ENCODE measurements at regions not wholly inside any gene's neighbourhood (a gene's known extent, or its start where the extent isn't known, plus 50 kb on each side); places are given as distances from the start of the nearest gene placed in this dataset.
A peak's percentile ranks its signal among the peaks of the same experiment; 100 is the strongest.

DNA sequence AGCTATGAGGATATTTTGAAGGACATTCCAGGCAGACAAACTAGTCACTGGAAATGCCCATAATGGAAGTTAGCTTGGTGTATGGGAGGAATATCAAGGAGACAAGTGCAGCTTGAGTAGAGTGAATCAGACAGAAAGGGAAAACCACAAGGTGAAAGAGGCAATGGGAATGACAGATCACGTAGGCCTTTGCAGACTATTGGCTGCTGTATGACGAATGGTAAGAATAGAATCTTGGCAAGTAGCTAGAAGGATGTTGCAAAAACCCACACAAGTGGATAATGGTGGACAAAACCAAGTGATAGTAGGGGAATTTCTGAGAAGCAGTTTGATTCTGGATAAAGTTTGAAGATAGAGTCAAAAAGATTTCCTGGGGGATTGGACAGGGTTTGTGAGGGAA is 196.9 kb upstream of the NOVA1 start:
- H3K9me3 ChIP-seq (ENCODE audit: control insufficient read depth, insufficient read depth, low read length) = no peaks in the 10 kb centered on the region
- intact Hi-C loops (cut with micrococcal nuclease) = no loop called here
- H3K56ac ChIP-seq (ENCODE audit: extremely low read depth, insufficient read depth, low read length) = no peak overlapping the region
- no peak overlapping the region for H4K5ac ChIP-seq (ENCODE audit: low read depth, low read length)
- H4K20me1 ChIP-seq (ENCODE audit: insufficient read depth, low read length) = no peaks in the 10 kb centered on the region
- H3K23ac ChIP-seq (ENCODE audit: low read depth, low read length) = no peak overlapping the region
- H3K79me1 ChIP-seq (ENCODE audit: low read depth in 1 of 2, low read length in 2 of 2) = no peaks in the 10 kb centered on the region
- no peaks in the 10 kb centered on the region for H3K4me1 ChIP-seq (ENCODE audit: control insufficient read depth, insufficient read depth, low read length)
- dilution Hi-C loops (cut with HindIII; ENCODE audit: low sequenced_read_pairs, unreplicated experiment) = no loop called here
- POLR2A ChIA-PET (ENCODE audit: unreplicated experiment) = no interaction called here
- H2BK15ac ChIP-seq (ENCODE audit: low read depth, low read length) = no peak overlapping the region
- H3K9ac ChIP-seq (ENCODE audit: low read depth, low read length) = no peak overlapping the region
- no peak overlapping the region for H3K4ac ChIP-seq (ENCODE audit: low read depth, low read length)
- no peak overlapping the region for H2AFZ ChIP-seq (replicated peaks; ENCODE audit: low read length, poor library complexity)
- H2BK120ac ChIP-seq (ENCODE audit: low read depth, low read length) = no peak overlapping the region
- H3K4me2 ChIP-seq (ENCODE audit: low read depth, low read length) = no peak overlapping the region
- no peaks in the 10 kb centered on the region for H3K36me3 ChIP-seq (ENCODE audit: control insufficient read depth, insufficient read depth, low read length)
- TF ChIP-seq FOS (IDR thresholded peaks at IDR 0.05; ENCODE audit: low read depth, low read length) (no peak), CHD1 (IDR thresholded peaks at IDR 0.05; ENCODE audit: low read depth, low read length) (no peak), POLR2A (IDR thresholded peaks at IDR 0.05; ENCODE audit: low read depth, low read length) (no peak), BHLHE40 (IDR thresholded peaks at IDR 0.05; ENCODE audit: low read depth, low read length) (no peak), SMC3 (IDR thresholded peaks at IDR 0.05; ENCODE audit: low read depth, low read length) (no peak), RAD21 (IDR thresholded peaks at IDR 0.05; ENCODE audit: low read length) (no peak), NFE2L2 (IDR thresholded peaks at IDR 0.05; ENCODE audit: low read depth, low read length) (no peak), RCOR1 (IDR thresholded peaks at IDR 0.05; ENCODE audit: insufficient replicate concordance, low read length) (no peak), RFX5 (IDR thresholded peaks at IDR 0.05; ENCODE audit: low read depth, low read length) (no peak), CEBPB (IDR thresholded peaks at IDR 0.05; ENCODE audit: low read depth, low read length) (no peak), MAFK (IDR thresholded peaks at IDR 0.05; ENCODE audit: low read depth, low read length) (no peak), MXI1 (IDR thresholded peaks at IDR 0.05; ENCODE audit: borderline replicate concordance, low read depth, low read length) (no peak), MAZ (IDR thresholded peaks at IDR 0.05; ENCODE audit: borderline replicate concordance, low read depth, low read length) (no peak)
- TF ChIP-seq, protein P1, sequence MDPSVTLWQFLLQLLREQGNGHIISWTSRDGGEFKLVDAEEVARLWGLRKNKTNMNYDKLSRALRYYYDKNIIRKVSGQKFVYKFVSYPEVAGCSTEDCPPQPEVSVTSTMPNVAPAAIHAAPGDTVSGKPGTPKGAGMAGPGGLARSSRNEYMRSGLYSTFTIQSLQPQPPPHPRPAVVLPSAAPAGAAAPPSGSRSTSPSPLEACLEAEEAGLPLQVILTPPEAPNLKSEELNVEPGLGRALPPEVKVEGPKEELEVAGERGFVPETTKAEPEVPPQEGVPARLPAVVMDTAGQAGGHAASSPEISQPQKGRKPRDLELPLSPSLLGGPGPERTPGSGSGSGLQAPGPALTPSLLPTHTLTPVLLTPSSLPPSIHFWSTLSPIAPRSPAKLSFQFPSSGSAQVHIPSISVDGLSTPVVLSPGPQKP (IDR thresholded peaks at IDR 0.05; ENCODE audit: borderline replicate concordance, low read depth, low read length) = no peak
- TF ChIP-seq, protein P2, sequence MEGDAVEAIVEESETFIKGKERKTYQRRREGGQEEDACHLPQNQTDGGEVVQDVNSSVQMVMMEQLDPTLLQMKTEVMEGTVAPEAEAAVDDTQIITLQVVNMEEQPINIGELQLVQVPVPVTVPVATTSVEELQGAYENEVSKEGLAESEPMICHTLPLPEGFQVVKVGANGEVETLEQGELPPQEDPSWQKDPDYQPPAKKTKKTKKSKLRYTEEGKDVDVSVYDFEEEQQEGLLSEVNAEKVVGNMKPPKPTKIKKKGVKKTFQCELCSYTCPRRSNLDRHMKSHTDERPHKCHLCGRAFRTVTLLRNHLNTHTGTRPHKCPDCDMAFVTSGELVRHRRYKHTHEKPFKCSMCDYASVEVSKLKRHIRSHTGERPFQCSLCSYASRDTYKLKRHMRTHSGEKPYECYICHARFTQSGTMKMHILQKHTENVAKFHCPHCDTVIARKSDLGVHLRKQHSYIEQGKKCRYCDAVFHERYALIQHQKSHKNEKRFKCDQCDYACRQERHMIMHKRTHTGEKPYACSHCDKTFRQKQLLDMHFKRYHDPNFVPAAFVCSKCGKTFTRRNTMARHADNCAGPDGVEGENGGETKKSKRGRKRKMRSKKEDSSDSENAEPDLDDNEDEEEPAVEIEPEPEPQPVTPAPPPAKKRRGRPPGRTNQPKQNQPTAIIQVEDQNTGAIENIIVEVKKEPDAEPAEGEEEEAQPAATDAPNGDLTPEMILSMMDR (conservative IDR thresholded peaks at IDR 0.05; ENCODE audit: low read depth, low read length) = no peak
- TF ChIP-seq, protein P3, sequence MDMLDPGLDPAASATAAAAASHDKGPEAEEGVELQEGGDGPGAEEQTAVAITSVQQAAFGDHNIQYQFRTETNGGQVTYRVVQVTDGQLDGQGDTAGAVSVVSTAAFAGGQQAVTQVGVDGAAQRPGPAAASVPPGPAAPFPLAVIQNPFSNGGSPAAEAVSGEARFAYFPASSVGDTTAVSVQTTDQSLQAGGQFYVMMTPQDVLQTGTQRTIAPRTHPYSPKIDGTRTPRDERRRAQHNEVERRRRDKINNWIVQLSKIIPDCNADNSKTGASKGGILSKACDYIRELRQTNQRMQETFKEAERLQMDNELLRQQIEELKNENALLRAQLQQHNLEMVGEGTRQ (IDR thresholded peaks at IDR 0.05; ENCODE audit: low read depth, low read length) = no peak
- H2BK5ac ChIP-seq (ENCODE audit: low read depth, low read length, poor library complexity, severe bottlenecking) = no peak overlapping the region
- in situ Hi-C loops (cut with MboI; ENCODE audit: low sequenced_read_pairs) = no loop called here
- CTCF ChIA-PET = no interaction called here
- H3K27me3 ChIP-seq (ENCODE audit: control insufficient read depth, insufficient read depth, low read length) = no peaks in the 10 kb centered on the region
- no peak overlapping the region for H4K8ac ChIP-seq (ENCODE audit: low read depth in 2 of 2, low read length in 2 of 2)
- H3K9me1 ChIP-seq (ENCODE audit: insufficient read depth, low read length) = no peaks in the 10 kb centered on the region
- WGBS, 2 experiments (ENCODE audit: extremely low coverage in 2 of 2, insufficient read length in 1 of 2) = no CpG with 5 or more reads among the region's 2 CpGs
- H2BK20ac ChIP-seq (ENCODE audit: low read depth, low read length) = no peak overlapping the region
- ATAC-seq (ENCODE audit: low read depth) (no peak), DNase-seq (peak; percentile 1)
- H3K27ac ChIP-seq (ENCODE audit: insufficient read depth, low read length) = no peak overlapping the region
- H3K18ac ChIP-seq (ENCODE audit: low read depth, low read length) = no peak overlapping the region
- H3K14ac ChIP-seq (replicated peaks; ENCODE audit: low read depth, low read length) = no peak overlapping the region
- H2AK5ac ChIP-seq (ENCODE audit: low read depth, low read length) = no peak overlapping the region
- H4K91ac ChIP-seq (ENCODE audit: insufficient read depth, low read depth, low read length) = no peak overlapping the region
- H2AK9ac ChIP-seq (replicated peaks; ENCODE audit: low read depth, low read length, poor library complexity) = no peak overlapping the region
- H3K4me3 ChIP-seq (ENCODE audit: insufficient read depth, low read depth, low read length) = no peak overlapping the region
- BruUV-seq (replicated peaks) = no TSS peak

Measured in IMR-90 (cell line).